ENCODE measurements at regions not wholly inside any gene's neighbourhood (a gene's known extent, or its start where the extent isn't known, plus 50 kb on each side); places are given as distances from the start of the nearest gene placed in this dataset.

GRCh38 chr3:25292036-25292435, 136.0 kb upstream of the RARB start:
- no peak for DNase-seq (ENCODE audit: low spot score)

GRCh38 chr3:25292595-25292994, 135.5 kb upstream of the RARB start:
- no peak for DNase-seq (ENCODE audit: low spot score)

GRCh38 chr3:25293736-25294135, 134.3 kb upstream of the RARB start:
- DNase-seq (ENCODE audit: low spot score), result no peak

DNA sequence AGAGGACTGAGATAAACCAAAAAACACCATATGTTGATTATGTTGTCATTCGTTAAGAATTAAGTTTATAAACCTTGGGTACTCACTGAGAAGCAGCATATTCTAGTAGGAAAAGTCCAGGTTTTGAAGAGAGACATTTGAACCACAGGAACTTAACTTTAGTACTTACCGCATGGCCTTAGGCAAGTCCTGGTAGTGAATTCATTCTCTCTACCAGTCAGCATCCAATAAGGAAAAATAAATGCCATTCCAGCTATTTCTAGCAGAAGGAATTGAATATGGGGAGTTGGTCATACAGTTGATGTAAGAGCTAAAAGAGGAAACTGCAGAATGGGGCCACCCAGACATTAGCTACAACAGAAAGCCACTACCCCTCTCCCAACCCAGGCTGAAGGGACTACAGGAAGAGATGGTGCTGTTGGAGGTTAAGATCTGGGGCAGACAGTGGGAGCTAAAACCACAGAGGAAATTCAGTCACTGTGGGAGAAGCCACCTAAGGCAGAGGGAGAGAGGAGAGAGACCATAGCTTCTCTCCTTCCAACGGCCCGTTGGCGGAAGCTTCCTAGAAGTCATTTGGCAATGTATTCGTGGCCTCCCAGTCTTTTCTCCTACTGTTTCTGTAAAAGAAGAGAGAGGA, 133.8 kb upstream of the RARB start:
- DNase-seq (ENCODE audit: low spot score), result no peak

DNA sequence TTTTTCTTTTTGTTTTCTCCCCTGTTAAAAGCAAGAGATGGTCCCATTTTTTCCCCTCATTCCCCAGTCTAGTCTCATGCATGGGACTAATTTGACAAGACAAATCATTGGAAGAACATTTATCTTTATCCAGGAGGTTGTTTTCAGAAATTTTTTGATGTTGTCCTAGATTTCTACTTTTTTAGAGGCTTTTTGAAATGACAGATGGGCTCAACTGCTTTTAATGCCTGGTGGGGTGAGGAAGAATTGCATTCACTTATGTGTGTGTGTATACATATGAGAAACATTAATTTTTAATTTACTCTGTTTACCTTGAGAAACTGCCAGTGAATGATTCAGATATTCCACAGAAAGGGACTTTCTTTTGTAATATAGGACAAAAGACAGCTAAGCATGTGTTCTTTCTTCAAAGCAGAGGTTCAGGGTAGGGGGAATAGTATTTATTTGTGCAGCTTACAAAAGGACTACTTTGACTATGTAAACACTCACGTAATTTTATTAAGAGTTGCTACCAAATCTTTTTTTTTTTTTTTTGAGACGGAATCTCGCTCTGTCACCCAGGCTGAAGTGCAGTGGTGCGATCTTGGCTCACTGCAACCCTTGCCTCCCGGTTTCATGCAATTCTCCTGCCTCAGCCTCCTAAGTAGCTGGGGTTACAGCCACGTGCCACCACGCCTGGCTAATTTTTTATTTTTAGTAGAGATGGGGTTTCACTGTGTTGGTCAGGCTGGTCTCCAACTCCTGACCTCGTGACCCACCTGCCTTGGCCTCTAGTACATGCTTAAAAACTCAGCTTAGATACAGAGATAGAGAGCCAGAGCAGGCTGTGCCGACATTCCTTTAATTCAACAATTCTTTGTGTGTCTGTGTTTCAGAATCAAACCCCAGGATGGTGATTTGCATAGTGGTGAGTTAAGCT, 130.1 kb upstream of the RARB start:
- no peak for DNase-seq (ENCODE audit: low spot score)

- DNase-seq (ENCODE audit: low spot score), result no peak
Observed at GRCh38 chr3:25300141-25300540, 127.9 kb upstream of the RARB start.

DNA sequence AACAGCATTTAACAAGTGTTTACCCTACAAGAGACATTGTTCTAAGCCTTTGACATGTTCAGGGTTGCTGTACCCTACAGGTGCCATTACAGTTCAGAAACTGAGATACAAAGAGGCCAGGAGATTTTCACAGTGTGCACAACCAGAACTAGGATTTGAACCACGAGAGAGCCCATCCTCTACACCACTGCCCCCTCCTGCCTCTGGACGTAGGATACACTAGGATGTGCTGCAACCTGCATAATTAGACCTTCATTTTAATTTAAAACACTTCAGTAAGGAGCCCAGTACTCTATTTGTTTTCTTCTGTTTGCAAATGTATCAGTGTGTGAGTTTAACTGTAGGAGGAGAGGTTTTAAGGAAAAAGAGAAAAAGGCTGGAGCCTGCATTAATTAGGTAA, 123.1 kb upstream of the RARB start:
- DNase-seq (ENCODE audit: low spot score), result no peak

DNA sequence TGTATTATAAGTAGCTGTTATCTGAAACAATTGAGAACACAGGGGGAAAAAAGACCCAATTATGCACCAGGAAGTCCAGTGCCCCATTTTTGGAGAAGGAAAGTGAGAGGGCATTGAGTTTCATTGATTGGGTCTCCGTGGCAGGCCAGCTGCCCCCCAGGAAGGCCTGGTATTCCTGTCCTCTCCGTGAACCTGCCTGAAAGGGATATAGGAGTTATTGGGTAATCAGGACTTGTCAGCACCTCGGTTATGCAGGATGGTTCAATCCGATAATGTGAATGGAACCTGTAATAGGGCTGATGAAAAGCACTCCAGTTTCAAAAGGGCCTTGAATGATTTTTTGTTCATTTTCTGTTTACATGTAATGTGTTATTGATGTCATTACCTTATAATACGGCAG, 122.0 kb upstream of the RARB start:
- DNase-seq (ENCODE audit: low spot score), result no peak

DNA sequence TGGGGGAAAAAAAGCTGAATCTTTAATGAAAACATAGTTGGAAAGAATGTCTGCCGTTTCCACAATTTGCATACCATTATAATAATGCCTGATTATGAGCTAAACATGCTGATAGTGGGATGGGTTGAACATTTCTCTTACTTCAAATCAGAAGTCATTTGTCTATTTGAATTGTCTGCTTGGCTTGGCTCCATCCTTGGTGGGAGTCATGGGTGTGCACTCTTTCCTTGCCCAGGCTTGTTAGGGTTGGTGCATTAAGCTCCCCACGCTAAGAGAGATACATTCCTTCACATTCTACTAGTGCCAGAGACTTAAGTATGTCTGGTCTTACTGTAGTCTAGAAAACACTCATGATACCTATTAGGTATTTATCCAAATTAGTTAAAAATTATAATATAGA, 121.4 kb upstream of the RARB start:
- DNase-seq (ENCODE audit: low spot score), result no peak

- DNase-seq (ENCODE audit: low spot score), result no peak
Observed at GRCh38 chr3:25313286-25313685, 114.8 kb upstream of the RARB start.

GRCh38 chr3:25324954-25325655, 103.0 kb upstream of the RARB start:
- DNase-seq (ENCODE audit: low spot score), result no peak

DNA sequence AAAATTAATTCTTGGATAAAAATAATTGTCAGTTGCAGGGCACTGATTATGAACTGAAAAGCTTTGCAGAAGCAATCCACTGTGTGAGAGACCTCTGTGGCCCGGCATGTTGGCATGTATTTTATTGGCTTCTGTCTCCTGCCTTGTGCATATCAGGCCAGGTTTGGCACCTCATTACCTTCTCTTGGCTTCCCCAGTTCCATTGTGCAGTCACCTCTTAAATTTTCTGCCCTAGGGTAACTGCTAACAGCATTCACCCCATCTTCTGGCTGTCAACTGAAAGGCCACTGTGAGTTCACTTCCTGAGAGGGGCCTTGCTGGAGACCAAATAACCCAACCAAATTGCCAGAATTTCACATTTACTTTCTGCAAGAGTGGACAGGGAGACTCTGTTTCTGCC, 92.7 kb upstream of the RARB start:
- DNase-seq (ENCODE audit: low spot score), result no peak

- no peak for DNase-seq (ENCODE audit: low spot score)
Observed at GRCh38 chr3:25338158-25338725, 89.8 kb upstream of the RARB start.

- no peak for DNase-seq (ENCODE audit: low spot score)
Observed at GRCh38 chr3:25339225-25339624, 88.8 kb upstream of the RARB start.

- DNase-seq (ENCODE audit: low spot score), result no peak
Observed at GRCh38 chr3:25344670-25345069, 83.4 kb upstream of the RARB start.

DNA sequence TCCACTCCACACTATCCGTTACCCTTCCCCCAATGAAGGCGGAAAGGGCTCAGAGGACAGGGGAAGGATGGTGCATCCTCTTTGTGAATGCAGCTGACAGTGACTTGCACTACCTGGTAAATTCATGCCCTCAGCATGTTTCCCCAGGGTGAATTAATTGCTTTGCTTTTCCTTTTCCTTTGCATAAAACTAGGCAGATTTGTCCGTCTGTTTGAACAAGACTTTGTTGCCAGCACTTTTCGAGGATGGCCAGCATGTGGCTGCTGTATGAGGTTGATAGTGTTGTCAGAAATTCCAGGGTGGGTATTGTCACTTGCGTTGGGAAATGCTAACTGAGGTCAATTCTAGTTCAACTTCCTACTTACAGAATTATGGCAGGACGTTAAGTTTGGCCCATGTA, 79.0 kb upstream of the RARB start:
- no peak for DNase-seq (ENCODE audit: low spot score)

GRCh38 chr3:25349828-25350724, 78.0 kb upstream of the RARB start:
- DNase-seq (ENCODE audit: low spot score), result no peak

DNA sequence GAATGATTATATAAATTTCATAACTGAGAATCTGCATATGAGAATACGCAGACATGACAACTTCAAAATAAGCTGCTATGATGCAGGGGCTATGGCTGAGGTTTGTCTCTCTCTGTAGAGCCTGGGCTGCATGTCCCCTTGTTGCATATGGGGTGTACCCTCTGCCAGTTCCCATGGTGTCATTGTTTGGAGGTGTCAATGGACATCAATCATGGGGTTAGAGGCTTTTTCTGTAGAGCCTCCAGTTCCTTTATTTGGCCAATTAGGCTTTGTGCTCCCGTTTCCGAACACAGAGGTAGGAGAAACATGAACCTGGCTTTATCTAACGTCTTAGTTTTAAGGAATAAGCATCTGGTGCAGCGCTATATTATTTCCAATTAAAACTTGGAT, 77.3 kb upstream of the RARB start:
- DNase-seq (ENCODE audit: low spot score), result no peak

GRCh38 chr3:25354071-25354470, 74.0 kb upstream of the RARB start:
- no peak for DNase-seq (ENCODE audit: low spot score)

DNA sequence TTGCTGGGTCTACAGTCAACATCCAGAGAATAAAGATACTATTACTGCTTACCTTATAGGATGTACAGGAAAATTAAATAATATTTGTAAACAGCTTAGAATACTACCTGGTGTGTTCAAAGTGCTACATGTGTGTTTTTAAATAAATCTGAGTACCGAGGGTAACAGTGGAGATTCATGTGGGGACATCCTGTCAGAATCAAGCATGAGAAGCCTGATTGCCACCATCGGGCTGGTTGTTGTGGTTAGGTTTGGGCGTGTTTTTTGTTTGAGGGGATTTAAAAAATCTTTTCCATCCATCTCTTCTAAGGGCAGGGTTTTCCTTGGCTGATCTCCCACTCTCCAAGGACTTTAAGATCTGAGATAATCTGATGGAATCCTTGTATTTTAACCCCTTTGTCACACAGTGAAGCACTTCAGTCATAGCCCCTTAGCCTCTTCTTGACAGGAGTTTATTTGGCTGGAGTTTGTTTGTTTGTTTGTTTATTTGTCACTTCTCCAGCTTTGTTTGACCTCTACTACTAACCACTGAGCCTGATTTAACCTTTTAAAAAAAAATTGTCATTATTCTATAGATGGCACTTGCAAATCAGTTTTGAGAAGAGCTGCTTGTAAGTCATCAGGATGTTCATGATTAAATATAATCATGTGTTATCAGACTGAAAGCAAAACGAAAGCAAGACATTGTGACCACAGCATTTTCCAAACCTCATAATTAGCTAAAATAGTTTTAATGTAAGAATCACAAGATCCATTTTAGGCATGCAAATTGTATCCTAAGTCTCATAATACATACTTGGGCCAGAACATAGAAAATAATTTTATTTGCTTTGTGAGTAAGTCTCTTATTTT, 72.8 kb upstream of the RARB start:
- no peak for DNase-seq (ENCODE audit: low spot score)

GRCh38 chr3:25355998-25356397, 72.1 kb upstream of the RARB start:
- DNase-seq (ENCODE audit: low spot score), result no peak
